ENCODE measurements at regions not wholly inside any gene's neighbourhood (a gene's known extent, or its start where the extent isn't known, plus 50 kb on each side); places are given as distances from the start of the nearest gene placed in this dataset.

GRCh38 chr12:19596434-19597166, 157.3 kb downstream of the AEBP2 start:
- Histone ChIP-seq H3K4me3 (ENCODE audit: low read depth, low read length) (no peak overlapping the region), H3K27me3 (ENCODE audit: control insufficient read depth, insufficient read depth, low read length) (no peaks in the 10 kb centered on the region), H3K27ac (ENCODE audit: low read depth, low read length) (peak overlapping the region; percentile 33), H3K36me3 (ENCODE audit: control insufficient read depth, insufficient read depth, low read length) (no peaks in the 10 kb centered on the region), H3K4me1 (ENCODE audit: control insufficient read depth, insufficient read depth, low read length) (no peaks in the 10 kb centered on the region), H3K9me3 (ENCODE audit: control insufficient read depth, insufficient read depth, low read length) (no peaks in the 10 kb centered on the region)
- peak in 1 of 6 donors; percentile 82 for DNase-seq (ENCODE audit: low read depth in 4 of 6, low spot score in 6 of 6)
- whole genome bisulfite sequencing (ENCODE audit: insufficient coverage): no CpG with 5 or more reads among the region's 2 CpGs

GRCh38 chr12:19597167-19598026, 158.1 kb downstream of the AEBP2 start:
- Histone ChIP-seq H3K27ac (ENCODE audit: low read depth, low read length) (no peak overlapping the region), H3K27me3 (ENCODE audit: control insufficient read depth, insufficient read depth, low read length) (no peaks in the 10 kb centered on the region), H3K36me3 (ENCODE audit: control insufficient read depth, insufficient read depth, low read length) (no peaks in the 10 kb centered on the region), H3K4me3 (ENCODE audit: low read depth, low read length) (no peak overlapping the region), H3K4me1 (ENCODE audit: control insufficient read depth, insufficient read depth, low read length) (no peaks in the 10 kb centered on the region), H3K9me3 (ENCODE audit: control insufficient read depth, insufficient read depth, low read length) (no peaks in the 10 kb centered on the region)
- no peak for DNase-seq (ENCODE audit: low read depth in 4 of 6, low spot score in 6 of 6)
- WGBS (ENCODE audit: insufficient coverage): 48% methylated on average over 2 of the region's 10 CpGs

- no peaks in the 10 kb centered on the region for H3K4me1 ChIP-seq (ENCODE audit: control insufficient read depth, insufficient read depth, low read length)
- no peak overlapping the region for H3K4me3 ChIP-seq (ENCODE audit: low read depth, low read length)
- no peaks in the 10 kb centered on the region for H3K9me3 ChIP-seq (ENCODE audit: control insufficient read depth, insufficient read depth, low read length)
- no peaks in the 10 kb centered on the region for H3K36me3 ChIP-seq (ENCODE audit: control insufficient read depth, insufficient read depth, low read length)
- H3K27me3 ChIP-seq (ENCODE audit: control insufficient read depth, insufficient read depth, low read length): no peaks in the 10 kb centered on the region
- H3K27ac ChIP-seq (ENCODE audit: low read depth, low read length): no peak overlapping the region
- WGBS (ENCODE audit: insufficient coverage): 98% methylated on average over 5 of the region's 7 CpGs
- no peak for DNase-seq (ENCODE audit: low read depth in 4 of 6, low spot score in 6 of 6)
Measured at GRCh38 chr12:19605720-19606119, 166.4 kb downstream of the AEBP2 start.

- Histone ChIP-seq H3K9me3 (ENCODE audit: control insufficient read depth, insufficient read depth, low read length) (peaks cover 2% of the 10 kb centered on the region), H3K27me3 (ENCODE audit: control insufficient read depth, insufficient read depth, low read length) (no peaks in the 10 kb centered on the region), H3K36me3 (ENCODE audit: control insufficient read depth, insufficient read depth, low read length) (no peaks in the 10 kb centered on the region), H3K4me1 (ENCODE audit: control insufficient read depth, insufficient read depth, low read length) (no peaks in the 10 kb centered on the region), H3K27ac (ENCODE audit: low read depth, low read length) (no peak overlapping the region), H3K4me3 (ENCODE audit: low read depth, low read length) (no peak overlapping the region)
- no peak for DNase-seq (ENCODE audit: low read depth in 4 of 6, low spot score in 6 of 6)
- WGBS (ENCODE audit: insufficient coverage): no CpG with 5 or more reads among the region's 1 CpG
Measured at GRCh38 chr12:19608039-19608438, 168.7 kb downstream of the AEBP2 start.

GRCh38 chr12:19613051-19613535, 173.8 kb downstream of the AEBP2 start:
- no peak overlapping the region for H3K27ac ChIP-seq (ENCODE audit: low read depth, low read length)
- peaks cover 2% of the 10 kb centered on the region for H3K9me3 ChIP-seq (ENCODE audit: control insufficient read depth, insufficient read depth, low read length)
- no peak for DNase-seq (ENCODE audit: low read depth in 4 of 6, low spot score in 6 of 6)
- no peak overlapping the region for H3K4me3 ChIP-seq (ENCODE audit: low read depth, low read length)
- no peaks in the 10 kb centered on the region for H3K27me3 ChIP-seq (ENCODE audit: control insufficient read depth, insufficient read depth, low read length)
- no peaks in the 10 kb centered on the region for H3K36me3 ChIP-seq (ENCODE audit: control insufficient read depth, insufficient read depth, low read length)
- WGBS (ENCODE audit: insufficient coverage): no CpG with 5 or more reads among the region's 6 CpGs
- H3K4me1 ChIP-seq (ENCODE audit: control insufficient read depth, insufficient read depth, low read length): no peaks in the 10 kb centered on the region

GRCh38 chr12:19614601-19615383, 175.5 kb downstream of the AEBP2 start:
- Histone ChIP-seq H3K9me3 (ENCODE audit: control insufficient read depth, insufficient read depth, low read length) (peaks cover 2% of the 10 kb centered on the region), H3K27me3 (ENCODE audit: control insufficient read depth, insufficient read depth, low read length) (no peaks in the 10 kb centered on the region), H3K36me3 (ENCODE audit: control insufficient read depth, insufficient read depth, low read length) (no peaks in the 10 kb centered on the region), H3K4me3 (ENCODE audit: low read depth, low read length) (no peak overlapping the region), H3K4me1 (ENCODE audit: control insufficient read depth, insufficient read depth, low read length) (no peaks in the 10 kb centered on the region), H3K27ac (ENCODE audit: low read depth, low read length) (no peak overlapping the region)
- DNase-seq (ENCODE audit: low read depth in 4 of 6, low spot score in 6 of 6): peak in 2 of 6 donors; percentile 24 to 78
- WGBS (ENCODE audit: insufficient coverage): 60% methylated on average over 1 of the region's 6 CpGs

GRCh38 chr12:19615384-19615725, 176.1 kb downstream of the AEBP2 start:
- DNase-seq (ENCODE audit: low read depth in 4 of 6, low spot score in 6 of 6): peak in 2 of 6 donors; percentile 11 to 83
- Histone ChIP-seq H3K27ac (ENCODE audit: low read depth, low read length) (no peak overlapping the region), H3K36me3 (ENCODE audit: control insufficient read depth, insufficient read depth, low read length) (no peaks in the 10 kb centered on the region), H3K9me3 (ENCODE audit: control insufficient read depth, insufficient read depth, low read length) (peaks cover 2% of the 10 kb centered on the region), H3K27me3 (ENCODE audit: control insufficient read depth, insufficient read depth, low read length) (no peaks in the 10 kb centered on the region), H3K4me1 (ENCODE audit: control insufficient read depth, insufficient read depth, low read length) (no peaks in the 10 kb centered on the region), H3K4me3 (ENCODE audit: low read depth, low read length) (no peak overlapping the region)

GRCh38 chr12:19616781-19617180, 177.5 kb downstream of the AEBP2 start:
- DNase-seq (ENCODE audit: low read depth in 4 of 6, low spot score in 6 of 6): no peak
- Histone ChIP-seq H3K4me1 (ENCODE audit: control insufficient read depth, insufficient read depth, low read length) (no peaks in the 10 kb centered on the region), H3K27ac (ENCODE audit: low read depth, low read length) (no peak overlapping the region), H3K27me3 (ENCODE audit: control insufficient read depth, insufficient read depth, low read length) (no peaks in the 10 kb centered on the region), H3K9me3 (ENCODE audit: control insufficient read depth, insufficient read depth, low read length) (peaks cover 2% of the 10 kb centered on the region), H3K36me3 (ENCODE audit: control insufficient read depth, insufficient read depth, low read length) (no peaks in the 10 kb centered on the region), H3K4me3 (ENCODE audit: low read depth, low read length) (no peak overlapping the region)
- 96% methylated on average over 15 of the region's 15 CpGs for WGBS (ENCODE audit: insufficient coverage)

GRCh38 chr12:19620222-19620621, 180.9 kb downstream of the AEBP2 start:
- Histone ChIP-seq H3K9me3 (ENCODE audit: control insufficient read depth, insufficient read depth, low read length) (no peaks in the 10 kb centered on the region), H3K4me3 (ENCODE audit: low read depth, low read length) (no peak overlapping the region), H3K4me1 (ENCODE audit: control insufficient read depth, insufficient read depth, low read length) (no peaks in the 10 kb centered on the region), H3K27me3 (ENCODE audit: control insufficient read depth, insufficient read depth, low read length) (no peaks in the 10 kb centered on the region), H3K36me3 (ENCODE audit: control insufficient read depth, insufficient read depth, low read length) (no peaks in the 10 kb centered on the region), H3K27ac (ENCODE audit: low read depth, low read length) (no peak overlapping the region)
- 95% methylated on average over 6 of the region's 7 CpGs for WGBS (ENCODE audit: insufficient coverage)
- no peak for DNase-seq (ENCODE audit: low read depth in 4 of 6, low spot score in 6 of 6)

All from spinal cord (tissue), 9 donors.